GM19452 (cell line): ENCODE measurements at regions not wholly inside any gene's neighbourhood (a gene's known extent, or its start where the extent isn't known, plus 50 kb on each side); places are given as distances from the start of the nearest gene placed in this dataset.
"Not testable (repeated sequence)": the region's sequence is repeated elsewhere in the genome, so short reads cannot be mapped to it uniquely, and the experiment has no call there.

Source experiments
- ATAC-seq: cut with Tn5 transposase; IDR thresholded peaks from one replicate; pipeline ENCODE4 v1.9.1; 2021; ENCODE audit not compliant: unreplicated experiment

GRCh38 chr7:86209036-86209435, 434.7 kb upstream of the GRM3 start:
- no peak for ATAC-seq

GRCh38 chr7:86207740-86208139, 436.0 kb upstream of the GRM3 start:
- ATAC-seq, result no peak

- no peak for ATAC-seq
These were observed 440.9 kb upstream of the GRM3 start for GRCh38 chr7:86202833-86203232.

GRCh38 chr7:86201767-86202166, 441.9 kb upstream of the GRM3 start:
- no peak for ATAC-seq

- no peak for ATAC-seq
These were observed 443.7 kb upstream of the GRM3 start for GRCh38 chr7:86199881-86200614.

- ATAC-seq, result no peak
These were observed 453.4 kb upstream of the GRM3 start for GRCh38 chr7:86190351-86190750.

GRCh38 chr7:86181474-86181873, 462.2 kb upstream of the GRM3 start:
- ATAC-seq, result no peak

- ATAC-seq, result no peak
These were observed 478.9 kb upstream of the GRM3 start for GRCh38 chr7:86164827-86165226.

GRCh38 chr7:86158111-86158510, 485.6 kb upstream of the GRM3 start:
- no peak for ATAC-seq

GRCh38 chr7:86155623-86156022, 488.1 kb upstream of the GRM3 start:
- no peak for ATAC-seq

- ATAC-seq, result no peak
These were observed 490.8 kb upstream of the GRM3 start for GRCh38 chr7:86152926-86153325.

GRCh38 chr7:86149024-86149665, 494.6 kb upstream of the GRM3 start:
- no peak for ATAC-seq

- ATAC-seq, result no peak
These were observed 495.2 kb upstream of the GRM3 start for GRCh38 chr7:86148501-86148900.

- ATAC-seq, result no peak
These were observed 506.4 kb upstream of the GRM3 start for GRCh38 chr7:86137343-86137742.

GRCh38 chr7:86130268-86130667, 513.4 kb upstream of the GRM3 start:
- ATAC-seq, result no peak

- ATAC-seq, result no peak
These were observed 520.2 kb upstream of the GRM3 start for GRCh38 chr7:86123476-86123875.

- ATAC-seq, result no peak
These were observed 549.5 kb upstream of the GRM3 start for GRCh38 chr7:86094166-86094669.

GRCh38 chr7:86091369-86091768, 552.3 kb upstream of the GRM3 start:
- no peak for ATAC-seq

- no peak for ATAC-seq
These were observed 554.3 kb upstream of the GRM3 start for GRCh38 chr7:86089455-86089854.

GRCh38 chr7:86064572-86064971, 579.1 kb upstream of the GRM3 start:
- ATAC-seq, result not testable (repeated sequence)

GRCh38 chr7:86058649-86059048, 585.1 kb upstream of the GRM3 start:
- ATAC-seq, result no peak

GRCh38 chr7:86050918-86051317, 592.8 kb upstream of the GRM3 start:
- ATAC-seq, result no peak

- no peak for ATAC-seq
These were observed 593.8 kb upstream of the GRM3 start for GRCh38 chr7:86049910-86050309.
